Osteocyte (in vitro differentiated cells): ENCODE measurements at regions not wholly inside any gene's neighbourhood (a gene's known extent, or its start where the extent isn't known, plus 50 kb on each side); places are given as distances from the start of the nearest gene placed in this dataset.

Experiments used
- DNase-seq: peaks from one replicate; pipeline ENCODE4 v3.0.0; 2021; ENCODE audit warnings: mixed read lengths; ENCODE audit not compliant: unreplicated experiment; ENCODE audit errors: extremely low spot score
- H3K27ac Mint-ChIP-seq: one replicate; pipeline ENCODE4 v1.8.0; 2021; ENCODE audit warnings: mild to moderate bottlenecking, mixed read lengths; ENCODE audit not compliant: unreplicated experiment
- H3K27me3 Mint-ChIP-seq: one replicate; pipeline ENCODE4 v1.8.0; 2021; ENCODE audit warnings: mixed read lengths; ENCODE audit not compliant: unreplicated experiment
- H3K36me3 Mint-ChIP-seq: one replicate; pipeline ENCODE4 v1.8.0; 2021; ENCODE audit warnings: mixed read lengths; ENCODE audit not compliant: unreplicated experiment
- H3K4me1 Mint-ChIP-seq: one replicate; pipeline ENCODE4 v1.8.0; 2021; ENCODE audit warnings: mixed read lengths; ENCODE audit not compliant: unreplicated experiment
- H3K4me3 Mint-ChIP-seq: one replicate; pipeline ENCODE4 v1.8.0; 2021; ENCODE audit warnings: mild to moderate bottlenecking, moderate library complexity, mixed read lengths; ENCODE audit not compliant: unreplicated experiment
- H3K9me3 Mint-ChIP-seq: one replicate; pipeline ENCODE4 v1.8.0; 2021; ENCODE audit warnings: mixed read lengths; ENCODE audit not compliant: unreplicated experiment
- TF ChIP-seq, protein P1 (sequence below): fragments of 200-600 bp; sonication (generic); IDR thresholded peaks from 2 replicates; pipeline ENCODE4 v1.5.0; 2021; ENCODE audit warnings: antibody characterized with exemption, mild to moderate bottlenecking, moderate library complexity

DNA sequence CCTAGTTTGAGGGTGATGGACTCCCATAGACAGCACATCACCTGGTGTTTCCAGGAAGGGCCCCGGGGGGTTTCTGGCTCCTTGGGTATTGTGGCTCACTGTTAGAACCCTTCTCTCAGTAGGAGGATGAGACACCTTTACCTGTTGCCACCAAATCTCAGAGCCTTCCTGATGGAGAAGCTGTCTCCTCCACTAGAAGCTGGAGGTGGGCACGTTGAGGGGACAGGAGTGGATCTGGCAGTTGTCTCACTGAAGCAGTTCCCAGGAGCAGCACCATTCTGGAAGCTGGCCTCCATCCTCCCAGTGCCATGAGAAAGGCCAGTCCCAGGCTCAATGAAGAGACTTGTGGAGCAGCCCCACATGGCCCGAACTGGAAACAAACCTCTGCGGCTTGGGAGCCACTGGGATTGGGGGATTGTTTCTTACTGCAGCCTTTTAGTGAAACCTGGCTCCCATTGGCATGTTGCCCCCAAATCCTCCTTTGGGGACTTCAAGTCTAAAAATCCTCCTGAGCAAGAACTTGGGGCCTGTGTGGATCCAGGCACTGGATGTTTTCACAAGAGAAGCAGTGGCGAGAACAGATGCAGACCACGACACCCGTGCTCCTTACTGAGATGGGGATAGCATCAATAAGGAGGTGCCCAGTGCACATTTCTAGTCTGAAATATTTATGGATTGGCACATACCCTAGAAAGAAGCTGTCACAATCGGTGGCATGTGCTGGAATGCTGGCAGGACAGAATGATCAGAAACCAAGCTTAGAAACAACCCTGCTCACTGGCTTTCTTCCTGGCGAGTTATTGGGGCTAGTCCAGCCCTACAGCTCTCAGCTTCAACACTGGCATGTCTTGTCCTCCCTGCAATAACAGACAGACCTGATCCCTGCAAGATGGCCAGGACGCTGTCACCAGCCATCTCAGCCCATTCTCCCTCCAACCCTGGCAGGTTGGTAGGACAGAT, 223.7 kb upstream of the AJAP1 start:
- DNase-seq, result no peak
- TF ChIP-seq, protein P1, sequence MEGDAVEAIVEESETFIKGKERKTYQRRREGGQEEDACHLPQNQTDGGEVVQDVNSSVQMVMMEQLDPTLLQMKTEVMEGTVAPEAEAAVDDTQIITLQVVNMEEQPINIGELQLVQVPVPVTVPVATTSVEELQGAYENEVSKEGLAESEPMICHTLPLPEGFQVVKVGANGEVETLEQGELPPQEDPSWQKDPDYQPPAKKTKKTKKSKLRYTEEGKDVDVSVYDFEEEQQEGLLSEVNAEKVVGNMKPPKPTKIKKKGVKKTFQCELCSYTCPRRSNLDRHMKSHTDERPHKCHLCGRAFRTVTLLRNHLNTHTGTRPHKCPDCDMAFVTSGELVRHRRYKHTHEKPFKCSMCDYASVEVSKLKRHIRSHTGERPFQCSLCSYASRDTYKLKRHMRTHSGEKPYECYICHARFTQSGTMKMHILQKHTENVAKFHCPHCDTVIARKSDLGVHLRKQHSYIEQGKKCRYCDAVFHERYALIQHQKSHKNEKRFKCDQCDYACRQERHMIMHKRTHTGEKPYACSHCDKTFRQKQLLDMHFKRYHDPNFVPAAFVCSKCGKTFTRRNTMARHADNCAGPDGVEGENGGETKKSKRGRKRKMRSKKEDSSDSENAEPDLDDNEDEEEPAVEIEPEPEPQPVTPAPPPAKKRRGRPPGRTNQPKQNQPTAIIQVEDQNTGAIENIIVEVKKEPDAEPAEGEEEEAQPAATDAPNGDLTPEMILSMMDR, result no peak
- Mint-ChIP-seq H3K36me3 (no peaks in the 10 kb centered on the region), H3K27ac (no peak overlapping the region), H3K4me1 (no peaks in the 10 kb centered on the region), H3K9me3 (peaks cover 31% of the 10 kb centered on the region), H3K27me3 (no peaks in the 10 kb centered on the region), H3K4me3 (no peak overlapping the region)

- no peaks in the 10 kb centered on the region for H3K36me3 Mint-ChIP-seq
- no peak overlapping the region for H3K4me3 Mint-ChIP-seq
- TF ChIP-seq, protein P1, result no peak
- H3K27ac Mint-ChIP-seq, result no peak overlapping the region
- DNase-seq, result no peak
- no peaks in the 10 kb centered on the region for H3K27me3 Mint-ChIP-seq
- peaks cover 37% of the 10 kb centered on the region for H3K9me3 Mint-ChIP-seq
- no peaks in the 10 kb centered on the region for H3K4me1 Mint-ChIP-seq
Observed at GRCh38 chr1:4431491-4431890, 222.9 kb upstream of the AJAP1 start.

DNA sequence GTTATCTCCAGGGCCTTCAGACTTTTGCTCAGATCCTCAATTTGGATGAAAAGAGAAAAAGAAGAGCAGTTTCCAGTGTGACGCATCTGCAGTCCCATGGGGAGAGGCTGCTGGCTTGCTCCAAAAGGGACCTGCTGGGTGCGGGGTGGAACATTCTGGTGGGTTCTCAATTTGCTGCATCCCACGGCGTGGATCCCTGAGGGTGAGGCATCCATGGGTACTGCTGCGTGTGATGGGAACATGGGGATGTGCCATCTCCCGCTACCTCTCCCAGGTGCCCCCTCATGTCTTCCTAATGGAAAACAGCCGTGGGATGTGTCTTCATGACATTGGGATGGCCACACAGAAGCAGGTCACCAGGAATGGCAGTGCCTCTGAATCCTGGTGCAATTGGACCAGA, 221.3 kb upstream of the AJAP1 start:
- H3K36me3 Mint-ChIP-seq, result no peaks in the 10 kb centered on the region
- no peak overlapping the region for H3K4me3 Mint-ChIP-seq
- DNase-seq, result no peak
- no peaks in the 10 kb centered on the region for H3K27me3 Mint-ChIP-seq
- no peaks in the 10 kb centered on the region for H3K4me1 Mint-ChIP-seq
- no peak overlapping the region for H3K27ac Mint-ChIP-seq
- TF ChIP-seq, protein P1, result no peak
- H3K9me3 Mint-ChIP-seq, result peaks cover 43% of the 10 kb centered on the region

GRCh38 chr1:4444086-4444485, 210.3 kb upstream of the AJAP1 start:
- Mint-ChIP-seq H3K4me3 (no peak overlapping the region), H3K9me3 (peaks cover 47% of the 10 kb centered on the region), H3K27ac (no peak overlapping the region), H3K36me3 (no peaks in the 10 kb centered on the region), H3K27me3 (no peaks in the 10 kb centered on the region), H3K4me1 (no peaks in the 10 kb centered on the region)
- TF ChIP-seq, protein P1, result no peak
- no peak for DNase-seq

DNA sequence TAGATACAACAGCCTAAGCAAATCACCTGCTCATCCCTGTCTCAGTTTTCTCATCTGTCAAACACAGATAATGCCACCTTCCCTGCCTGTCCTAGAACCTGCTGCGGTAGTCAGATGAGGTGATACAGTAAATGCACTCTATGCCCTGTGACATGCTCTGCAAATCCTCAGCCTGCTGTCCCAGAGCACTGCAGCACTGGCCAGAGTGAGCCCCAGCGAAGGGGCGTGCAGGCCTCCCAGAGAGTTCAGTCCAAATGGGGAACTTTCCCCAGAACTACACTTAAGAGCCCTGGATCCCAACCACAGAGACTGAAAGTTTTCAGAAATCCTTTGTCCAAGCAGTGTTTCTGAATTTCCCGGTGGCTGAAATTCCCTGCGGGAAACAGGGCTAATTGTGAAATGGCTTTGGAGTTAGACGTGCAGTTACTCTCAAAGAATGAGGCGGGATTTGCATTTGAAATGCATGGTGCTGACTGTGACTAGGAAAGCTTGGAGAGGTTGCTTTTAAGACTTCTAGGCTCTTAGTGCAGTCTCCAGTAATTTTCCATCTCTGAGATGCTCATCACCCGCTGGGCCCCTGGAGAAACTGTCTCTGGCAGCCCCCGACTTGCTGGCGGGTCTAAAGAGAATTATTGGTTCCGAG, 206.5 kb upstream of the AJAP1 start:
- Mint-ChIP-seq H3K27me3 (no peaks in the 10 kb centered on the region), H3K27ac (no peak overlapping the region), H3K36me3 (no peaks in the 10 kb centered on the region), H3K4me3 (no peak overlapping the region), H3K9me3 (peaks cover 54% of the 10 kb centered on the region), H3K4me1 (no peaks in the 10 kb centered on the region)
- no peak for DNase-seq
- TF ChIP-seq, protein P1, result no peak
